K562 (cell line): ENCODE measurements at regions not wholly inside any gene's neighbourhood (a gene's known extent, or its start where the extent isn't known, plus 50 kb on each side); places are given as distances from the start of the nearest gene placed in this dataset. TPM values are rescaled to one million over a fixed set of nuclear protein-coding genes. Genes with fewer than 3 reads are reported as not detected.

Experiments used
- FOXP1 ChIP-seq: sonication (generic); formaldehyde crosslinking; IDR thresholded peaks from 2 replicates; pipeline ENCODE4 v1.8.0; 2022; ENCODE audit warnings: mild to moderate bottlenecking, missing genetic modification reagents
- HIVEP1 ChIP-seq: fragments of 250-450 bp; sonication (Bioruptor Pico); IDR thresholded peaks from 2 replicates; pipeline ENCODE4 v1.4.0; 2020; ENCODE audit warnings: mild to moderate bottlenecking
- TRIM25 ChIP-seq: fragments of 450-650 bp; IDR thresholded peaks from 2 replicates; pipeline ENCODE4 v1.7.0; 2016; ENCODE audit warnings: borderline replicate concordance
- ZNF124 ChIP-seq: sonication (generic); formaldehyde crosslinking; IDR thresholded peaks from 2 replicates; pipeline ENCODE4 v1.8.1; 2022; ENCODE audit warnings: missing genetic modification reagents
- ZNF830 ChIP-seq: fragments of 250-450 bp; sonication (Bioruptor Pico); IDR thresholded peaks from 2 replicates; pipeline ENCODE4 v1.5.0; 2021; ENCODE audit warnings: mild to moderate bottlenecking
- small RNA-seq: library from RNA; depleted of rRNA; stranded (forward); fragments of <200 nt; gene quantifications from one replicate; pipeline ENCODE3, GENCODE V24; 2014

GRCh38 chrY:12651095-12651494, 49.9 kb upstream of the USP9Y start (continued):
- TF ChIP-seq TRIM25 (no peak), FOXP1 (no peak), ZNF124 (CRISPR knock-in tag) (no peak), ZNF830 (CRISPR knock-in tag) (no peak), HIVEP1 (CRISPR knock-in tag) (no peak)

Small RNA genes in the stretch of these regions (small RNA-seq; reads per million reads assigned to genes)
- not detected for gene RN7SL702P
